Fibroblast of lung (primary cell): ENCODE measurements at regions not wholly inside any gene's neighbourhood (a gene's known extent, or its start where the extent isn't known, plus 50 kb on each side); places are given as distances from the start of the nearest gene placed in this dataset.

ENCODE experiments used
- CTCF ChIP-seq, 2 donors: IDR thresholded peaks in 1 of 2; conservative IDR thresholded peaks in 1 of 2; 1 replicate in 1 of 2; 2 replicates in 1 of 2; pipeline ENCODE4 v1.5.1; 2011 to 2012; ENCODE audit warnings: low read length in 2 of 2, control low read depth in 1 of 2, inconsistent platforms in 1 of 2, low read depth in 1 of 2, mild to moderate bottlenecking in 1 of 2
- EZH2 ChIP-seq: IDR thresholded peaks from 2 replicates; pipeline ENCODE4 v1.5.1; 2012; ENCODE audit warnings: low read length, control low read depth, mild to moderate bottlenecking; ENCODE audit errors: missing control alignments

- TF ChIP-seq CTCF (conservative IDR thresholded peaks at IDR 0.05 in 1 of 2, IDR thresholded peaks at IDR 0.05 in 1 of 2; ENCODE audit: low read depth in 1 of 2, low read length in 2 of 2) (no peak), EZH2 (no peak)
Measured at GRCh38 chr9:108339251-108339650, 516.5 kb downstream of the ACTL7B start.
